DMS53 treated with DMSO at 0.1 percent for 48 hours (cell line): ENCODE measurements at regions not wholly inside any gene's neighbourhood (a gene's known extent, or its start where the extent isn't known, plus 50 kb on each side); places are given as distances from the start of the nearest gene placed in this dataset.

Source experiments
- DNase-seq: peaks from one replicate; lab custom pipeline; 2025; ENCODE audit not compliant: unreplicated experiment; lab: John Stamatoyannopoulos, UW

DNA sequence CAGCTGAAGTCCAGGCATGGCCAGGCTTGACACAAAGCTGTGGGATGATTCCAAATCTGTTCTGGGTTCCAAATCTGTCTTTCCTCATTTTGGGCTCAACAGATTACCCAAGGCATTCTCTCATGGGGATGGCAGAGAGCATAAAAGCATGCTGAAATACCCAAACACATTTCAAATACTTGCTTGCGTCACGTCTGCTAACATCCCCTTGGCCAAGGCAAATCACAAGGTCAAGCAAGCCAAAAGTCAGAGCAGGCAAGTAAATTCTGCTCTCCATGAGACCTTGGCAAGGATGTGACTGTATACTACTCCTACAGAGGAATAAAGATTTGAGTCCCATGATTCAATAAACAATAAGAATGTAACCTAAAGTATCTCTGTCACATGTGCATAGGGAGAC, 306.7 kb downstream of the EPB41L4A start:
- no peak for DNase-seq

- DNase-seq = peak; percentile 72
Measured at GRCh38 chr5:112109331-112110007, 309.6 kb downstream of the EPB41L4A start.

DNA sequence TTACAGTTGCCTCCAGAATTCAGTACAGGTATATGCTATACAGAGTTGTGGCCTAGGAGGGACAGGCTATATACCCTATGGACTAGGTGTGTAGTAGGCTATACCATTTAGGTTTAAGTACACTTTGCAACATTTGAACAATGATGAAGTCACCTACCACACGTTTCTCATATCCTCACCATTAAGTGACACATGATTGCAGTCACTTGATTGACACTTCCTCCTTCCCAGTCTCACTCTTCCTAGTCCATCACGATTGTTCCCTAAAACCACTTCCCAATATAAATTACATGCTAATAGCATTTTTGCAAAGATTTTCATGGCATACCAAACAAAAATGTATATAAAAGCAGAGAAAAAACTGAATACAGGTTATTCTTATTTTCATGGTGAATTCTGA, 312.2 kb downstream of the EPB41L4A start:
- DNase-seq = no peak

GRCh38 chr5:112097768-112098167, 321.3 kb downstream of the EPB41L4A start:
- DNase-seq = no peak

- DNase-seq = no peak
Measured at GRCh38 chr5:112087222-112087621, 330.2 kb upstream of the NREP start.

GRCh38 chr5:112086740-112087139, 329.7 kb upstream of the NREP start:
- no peak for DNase-seq

- no peak for DNase-seq
Measured at GRCh38 chr5:112084149-112084548, 327.2 kb upstream of the NREP start.

DNA sequence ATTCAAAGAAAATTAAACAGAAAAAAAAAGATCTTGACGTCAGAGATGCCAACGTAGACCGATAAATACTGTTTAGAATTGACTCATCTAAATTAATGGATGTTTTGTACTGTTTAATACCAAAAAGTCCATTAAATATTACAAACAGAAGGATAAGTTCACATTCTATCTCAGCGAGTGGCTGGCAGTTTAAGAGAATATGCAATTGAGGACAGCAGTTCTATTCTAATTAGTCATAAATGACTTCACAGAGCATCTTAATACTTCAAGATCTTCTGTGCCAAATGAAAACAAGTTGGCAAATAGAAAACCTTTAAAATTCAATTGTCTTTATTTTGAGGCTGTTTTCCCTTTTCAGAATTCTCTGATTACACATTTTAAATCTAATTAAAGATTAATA, 326.6 kb upstream of the NREP start:
- no peak for DNase-seq

DNA sequence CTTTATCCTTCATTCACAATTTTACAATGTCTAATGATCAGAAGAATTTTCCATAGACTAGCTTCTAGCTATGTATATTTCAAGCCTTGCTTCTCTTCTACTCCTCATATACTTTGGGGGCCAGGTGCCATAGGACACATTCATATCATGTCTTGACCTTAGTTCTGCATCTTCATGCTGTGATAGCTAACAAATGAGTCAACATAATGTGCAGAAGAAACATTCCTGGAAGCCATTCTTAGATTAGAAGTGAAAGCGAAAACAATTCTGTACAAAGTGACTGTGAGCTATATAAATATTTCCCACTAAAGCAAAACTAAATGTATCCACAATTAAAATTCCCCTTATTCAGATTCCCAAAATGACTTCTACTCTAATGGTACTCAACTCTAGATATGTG, 320.2 kb upstream of the NREP start:
- no peak for DNase-seq

DNA sequence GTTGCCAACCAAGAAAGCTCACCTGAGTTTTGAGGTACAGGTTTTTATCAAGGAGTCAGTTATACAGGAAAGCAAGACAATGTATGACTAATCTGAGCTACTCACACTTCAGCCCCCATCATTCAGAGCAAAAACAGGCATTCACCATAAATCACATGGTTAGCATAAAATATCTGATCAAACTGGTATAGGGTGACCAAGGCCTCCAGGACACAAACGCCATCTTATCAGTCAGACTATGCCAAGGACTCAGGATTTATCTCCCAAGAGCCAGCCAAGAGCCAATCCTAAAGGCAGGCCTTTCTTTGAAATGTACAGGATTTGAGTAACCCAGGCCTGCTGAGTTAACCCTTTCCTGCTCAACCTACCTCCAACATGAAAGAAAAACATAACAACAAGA, 313.0 kb upstream of the NREP start:
- DNase-seq = no peak

DNA sequence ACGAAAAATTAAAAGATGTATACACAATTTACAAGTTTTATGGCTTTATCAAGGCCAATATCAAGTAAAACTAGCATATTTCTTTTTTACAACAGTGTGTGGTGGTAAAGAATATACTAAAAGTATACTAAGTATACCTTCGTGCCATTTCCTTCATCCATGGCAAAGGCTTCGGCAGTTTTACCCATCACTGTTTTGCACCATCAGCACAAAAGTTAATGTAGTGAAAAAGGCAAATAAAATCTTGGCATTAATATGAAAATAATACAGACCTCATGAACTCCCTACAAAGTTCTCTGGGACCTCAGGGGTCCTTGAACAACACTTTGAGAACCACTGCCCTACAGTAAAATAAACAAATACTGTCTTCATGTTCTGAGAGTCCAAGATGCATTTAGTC, 312.3 kb upstream of the NREP start:
- DNase-seq = no peak

DNA sequence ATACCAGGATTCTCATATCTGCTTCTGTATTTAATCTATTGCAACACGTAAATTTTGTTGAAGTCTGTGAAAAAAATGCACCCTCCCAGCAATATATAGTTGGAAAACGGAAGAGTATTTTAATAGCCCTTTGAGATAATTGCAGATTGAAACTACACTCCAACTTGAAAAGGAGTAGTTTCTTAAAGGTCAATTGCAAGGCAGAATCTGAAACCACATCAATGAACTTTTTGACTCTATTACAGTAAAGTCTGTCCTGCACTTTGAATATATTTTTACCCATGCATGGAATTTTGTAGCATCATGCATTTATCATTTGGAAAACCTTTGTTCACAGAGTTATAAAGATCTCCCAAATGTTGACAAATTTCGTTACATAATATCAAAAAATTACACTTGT, 311.6 kb upstream of the NREP start:
- no peak for DNase-seq

DNA sequence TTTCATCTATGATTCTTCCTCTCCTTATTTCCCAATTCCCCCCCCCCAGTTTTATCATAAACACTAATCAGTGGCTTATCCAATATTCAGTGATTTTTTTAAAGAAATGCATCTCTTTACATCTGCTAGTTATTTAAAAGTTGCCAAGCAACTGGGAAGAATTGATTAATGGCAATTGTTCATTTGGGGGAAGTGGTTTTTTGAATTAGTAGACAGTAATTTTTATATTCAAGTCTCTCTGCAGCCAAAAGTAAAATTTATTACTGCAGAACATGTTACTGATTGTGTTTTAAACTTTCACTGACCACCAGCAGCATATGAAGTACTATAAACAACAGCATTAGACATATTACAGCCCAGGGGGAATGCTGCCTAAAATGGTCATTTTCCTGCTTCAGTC, 308.8 kb upstream of the NREP start:
- no peak for DNase-seq

DNA sequence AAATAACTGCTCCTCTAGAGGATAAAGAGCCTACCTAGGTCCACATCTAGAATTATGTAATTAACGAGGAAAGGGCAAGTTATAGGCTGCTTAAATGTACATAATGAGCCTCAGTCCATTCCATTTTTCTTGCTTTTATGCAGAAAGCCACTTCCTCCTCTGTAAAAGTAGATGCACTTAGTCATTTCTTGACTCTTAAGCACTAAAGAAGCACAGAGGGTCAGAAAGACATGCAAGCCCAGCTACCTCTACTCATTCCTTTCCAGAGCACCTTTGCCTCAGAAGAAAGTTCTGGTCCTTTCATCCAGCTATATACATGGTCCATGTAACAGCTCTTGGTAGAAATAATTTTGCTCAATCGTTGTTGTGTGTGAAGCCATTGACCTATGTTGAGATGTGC, 308.0 kb upstream of the NREP start:
- no peak for DNase-seq

GRCh38 chr5:112064271-112064701, 307.3 kb upstream of the NREP start:
- no peak for DNase-seq

- DNase-seq = no peak
Measured at GRCh38 chr5:112063856-112064255, 306.9 kb upstream of the NREP start.

DNA sequence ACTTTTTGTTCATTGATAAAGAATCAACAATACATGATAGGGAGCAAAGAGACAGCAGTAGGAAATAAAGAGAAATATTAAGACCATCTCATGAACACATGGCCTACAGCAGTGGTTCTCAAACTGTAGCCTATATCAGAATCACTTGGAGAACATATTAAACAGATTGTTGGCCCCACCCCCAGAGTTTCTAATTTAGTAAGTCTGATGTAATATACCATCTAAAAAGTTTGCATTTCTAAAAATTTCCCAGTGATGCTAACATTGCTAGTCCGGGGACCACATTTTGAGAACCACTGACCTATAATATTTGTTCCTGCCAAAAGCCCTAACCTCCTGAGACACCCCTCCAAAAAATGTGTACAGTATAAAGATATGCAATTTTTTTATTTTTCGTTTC, 306.2 kb upstream of the NREP start:
- no peak for DNase-seq

DNA sequence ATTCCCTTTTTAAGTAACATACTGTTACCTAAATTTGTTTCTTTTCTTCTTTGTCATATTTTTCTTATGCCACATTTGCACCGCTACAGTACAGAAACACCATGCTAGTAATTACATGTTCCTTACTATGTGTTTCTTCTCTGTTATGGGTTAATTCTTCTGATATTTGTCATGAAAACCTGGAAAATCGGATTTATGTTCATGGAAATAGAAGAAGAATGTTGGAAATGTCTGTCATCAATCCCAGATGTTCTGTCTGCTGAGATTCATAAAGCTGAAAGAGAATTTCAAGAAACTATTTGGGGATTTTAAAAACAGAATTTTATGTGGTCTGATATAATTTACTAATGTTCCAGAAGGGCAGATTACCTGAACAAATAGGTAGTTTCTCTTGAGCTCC, 305.2 kb upstream of the NREP start:
- DNase-seq = no peak

- peak; percentile 3 for DNase-seq
Measured at GRCh38 chr5:112061666-112062065, 304.7 kb upstream of the NREP start.

DNA sequence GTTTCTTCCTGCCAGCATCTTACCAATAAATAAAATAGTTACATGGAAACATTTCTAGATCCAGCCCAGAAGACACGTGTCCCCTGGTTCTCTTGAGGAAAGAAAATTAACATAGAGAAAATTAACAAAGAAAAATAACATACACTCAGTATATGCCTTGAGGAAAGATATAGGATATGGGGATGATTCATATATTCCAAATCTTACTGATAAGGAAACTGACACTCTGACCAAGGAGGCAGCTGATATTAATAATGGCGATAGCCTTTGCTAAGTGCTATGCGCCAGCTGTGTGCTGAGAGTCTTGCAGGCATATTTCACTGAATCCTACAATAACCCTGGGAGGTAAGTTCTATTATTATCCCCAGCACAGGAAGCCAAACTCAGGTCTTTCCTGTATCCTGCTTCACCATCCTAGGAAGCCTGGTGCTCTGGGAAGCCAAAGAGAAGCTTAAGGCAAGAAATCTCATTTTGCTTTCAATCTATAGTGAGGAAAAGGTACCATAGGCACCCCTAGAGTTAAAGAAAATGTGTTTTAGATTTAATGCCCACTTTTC, 302.7 kb upstream of the NREP start:
- DNase-seq = no peak

- no peak for DNase-seq
Measured at GRCh38 chr5:112049738-112050137, 292.7 kb upstream of the NREP start.

- DNase-seq = no peak
Measured at GRCh38 chr5:112036206-112036605, 279.2 kb upstream of the NREP start.

GRCh38 chr5:112034421-112034979, 277.5 kb upstream of the NREP start:
- no peak for DNase-seq
